ENCODE measurements at regions not wholly inside any gene's neighbourhood (a gene's known extent, or its start where the extent isn't known, plus 50 kb on each side); places are given as distances from the start of the nearest gene placed in this dataset.

GRCh38 chr4:164410401-164410800 lies 343.5 kb upstream of the SMIM31 start:
- no peaks in the 10 kb centered on the region for H3K9me3 ChIP-seq (ENCODE audit: control insufficient read depth, low read depth, low read length)
- H3K23me2 ChIP-seq (ENCODE audit: insufficient read length, low read depth, low read length, poor library complexity, severe bottlenecking): no peaks in the 10 kb centered on the region
- H3K36me3 Mint-ChIP-seq (ENCODE audit: insufficient read depth in 1 of 3, low read depth in 3 of 3): no peaks in the 10 kb centered on the region; a peak in 1 of 7 replicates
- H3K18ac ChIP-seq (ENCODE audit: insufficient read length, low read depth, low read length): no peak overlapping the region
- TF ChIP-seq CTCF (conservative IDR thresholded peaks at IDR 0.05): no peak
- no peak overlapping the region for H2BK12ac ChIP-seq (ENCODE audit: insufficient read length, low read depth, low read length)
- no peak overlapping the region for H4K5ac ChIP-seq (ENCODE audit: insufficient read length, low read depth, low read length)
- no peak overlapping the region for H3K4me2 ChIP-seq (ENCODE audit: insufficient read depth, insufficient read length, low read length)
- H3K9me3 Mint-ChIP-seq: no peaks in the 10 kb centered on the region
- no peak overlapping the region for H3K9ac ChIP-seq (ENCODE audit: extremely low read depth, insufficient read length, low read length)
- H2AK5ac ChIP-seq (ENCODE audit: insufficient read length, low read length): no peak overlapping the region
- H3K27me3 ChIP-seq (ENCODE audit: insufficient read depth, low read length): no peaks in the 10 kb centered on the region
- H3K4ac ChIP-seq (ENCODE audit: low read depth, low read length): no peak overlapping the region
- no peak overlapping the region for H2BK15ac ChIP-seq (ENCODE audit: low read depth, low read length)
- no peaks in the 10 kb centered on the region; the same call in 1 of the 2 replicates for H3K27me3 Mint-ChIP-seq (ENCODE audit: low read depth)
- H3K79me2 ChIP-seq (ENCODE audit: insufficient read depth, low read length): no peaks in the 10 kb centered on the region
- H3K4me3 Mint-ChIP-seq: no peak overlapping the region
- H2BK120ac ChIP-seq (ENCODE audit: low read depth, low read length, poor library complexity, severe bottlenecking): no peak overlapping the region
- no peak for DNase-seq
- WGBS (ENCODE audit: extremely low coverage, insufficient read length, low lambda C conversion rate): no CpG with 5 or more reads among the region's 4 CpGs
- no peaks in the 10 kb centered on the region for H3K4me1 ChIP-seq (ENCODE audit: insufficient read depth, low read length)
- H3K27ac ChIP-seq (ENCODE audit: insufficient read length, low read depth, low read length): no peak overlapping the region
- no peak overlapping the region for H4K8ac ChIP-seq (replicated peaks; ENCODE audit: insufficient read length, low read depth, low read length)
- no peaks in the 10 kb centered on the region for H3K79me1 ChIP-seq (ENCODE audit: insufficient read depth, low read depth, low read length, poor library complexity, severe bottlenecking)
- no peak overlapping the region for H3T11ph ChIP-seq (ENCODE audit: low read length)
- no peak overlapping the region for H3K23ac ChIP-seq (ENCODE audit: insufficient read length, low read depth, low read length)
- H2BK5ac ChIP-seq (ENCODE audit: insufficient read length, low read length): no peak overlapping the region
- H3K14ac ChIP-seq (ENCODE audit: insufficient read depth, low read length): no peak overlapping the region
- H2AFZ ChIP-seq (ENCODE audit: low read length): no peak overlapping the region
- H3K56ac ChIP-seq (ENCODE audit: insufficient read length, low read depth, low read length): no peak overlapping the region
- H3K4me1 Mint-ChIP-seq: no peaks in the 10 kb centered on the region
- no peak overlapping the region for H4K91ac ChIP-seq (ENCODE audit: insufficient read length, low read depth, low read length)
- no peaks in the 10 kb centered on the region for H4K20me1 ChIP-seq (ENCODE audit: control insufficient read depth, insufficient read depth, insufficient read length)
- no peak overlapping the region for H2BK20ac ChIP-seq (ENCODE audit: low read depth, low read length, poor library complexity, severe bottlenecking)
- H3K27ac Mint-ChIP-seq: no peak overlapping the region; a peak in 1 of 7 replicates
